ENCODE measurements at regions not wholly inside any gene's neighbourhood (a gene's known extent, or its start where the extent isn't known, plus 50 kb on each side); places are given as distances from the start of the nearest gene placed in this dataset.

DNA sequence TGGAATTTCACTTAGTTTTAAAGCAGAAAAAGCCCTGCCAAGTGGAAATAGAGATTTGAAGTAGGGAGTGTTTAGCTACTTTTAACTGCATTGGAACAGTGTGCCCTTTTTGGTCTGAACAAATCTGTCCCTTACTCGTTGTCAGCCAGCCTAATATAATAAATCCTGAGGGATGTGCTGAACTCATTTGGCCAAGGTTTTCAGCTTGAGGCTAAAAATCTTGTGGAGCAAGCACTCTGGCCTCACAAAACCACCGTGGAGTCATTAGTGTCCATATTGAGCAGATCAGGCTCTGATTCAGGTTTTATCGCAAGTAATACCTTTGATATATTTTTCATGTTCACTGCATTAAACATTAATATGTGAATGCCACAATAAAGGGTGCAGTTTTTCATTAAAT, 383.5 kb downstream of the FRK start:
- H3K27ac Mint-ChIP-seq: no peak overlapping the region
- no peaks in the 10 kb centered on the region for H3K36me3 Mint-ChIP-seq (ENCODE audit: low read depth)
- H3K27me3 Mint-ChIP-seq (ENCODE audit: low read depth): no peaks in the 10 kb centered on the region
- H3K9me3 Mint-ChIP-seq: no peaks in the 10 kb centered on the region
- no peak overlapping the region for H3K4me3 Mint-ChIP-seq
- DNase-seq (ENCODE audit: low spot score): no peak
- no peaks in the 10 kb centered on the region for H3K4me1 Mint-ChIP-seq (ENCODE audit: low read depth)

GRCh38 chr6:115675443-115675842, 385.2 kb downstream of the FRK start:
- DNase-seq (ENCODE audit: low spot score): no peak
- no peak overlapping the region for H3K27ac Mint-ChIP-seq
- H3K36me3 Mint-ChIP-seq (ENCODE audit: low read depth): no peaks in the 10 kb centered on the region
- no peaks in the 10 kb centered on the region for H3K9me3 Mint-ChIP-seq
- H3K4me1 Mint-ChIP-seq (ENCODE audit: low read depth): no peaks in the 10 kb centered on the region
- H3K4me3 Mint-ChIP-seq: no peak overlapping the region
- H3K27me3 Mint-ChIP-seq (ENCODE audit: low read depth): no peaks in the 10 kb centered on the region

DNA sequence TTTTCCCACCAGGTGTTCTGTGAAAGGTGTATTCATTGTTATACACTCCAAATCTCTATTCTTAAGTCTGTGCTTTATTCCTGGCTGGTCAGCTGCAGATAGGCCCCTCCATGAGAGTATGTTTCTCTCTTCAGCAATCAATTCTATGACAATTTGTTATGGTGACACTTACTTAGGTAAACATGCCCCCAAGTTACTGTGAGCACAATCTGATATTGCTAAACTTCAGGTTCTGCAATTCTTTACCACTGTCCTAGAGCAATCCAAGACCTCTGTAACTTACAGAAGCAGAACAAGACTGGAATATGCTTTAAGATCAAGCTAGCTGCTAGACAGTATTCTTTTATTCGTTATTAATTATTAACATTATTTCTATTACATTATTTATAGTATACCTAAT, 391.9 kb downstream of the FRK start:
- H3K27ac Mint-ChIP-seq: no peak overlapping the region
- DNase-seq (ENCODE audit: low spot score): no peak
- H3K4me1 Mint-ChIP-seq (ENCODE audit: low read depth): no peaks in the 10 kb centered on the region
- no peak overlapping the region for H3K4me3 Mint-ChIP-seq
- no peaks in the 10 kb centered on the region for H3K9me3 Mint-ChIP-seq
- no peaks in the 10 kb centered on the region for H3K27me3 Mint-ChIP-seq (ENCODE audit: low read depth)
- H3K36me3 Mint-ChIP-seq (ENCODE audit: low read depth): no peaks in the 10 kb centered on the region

DNA sequence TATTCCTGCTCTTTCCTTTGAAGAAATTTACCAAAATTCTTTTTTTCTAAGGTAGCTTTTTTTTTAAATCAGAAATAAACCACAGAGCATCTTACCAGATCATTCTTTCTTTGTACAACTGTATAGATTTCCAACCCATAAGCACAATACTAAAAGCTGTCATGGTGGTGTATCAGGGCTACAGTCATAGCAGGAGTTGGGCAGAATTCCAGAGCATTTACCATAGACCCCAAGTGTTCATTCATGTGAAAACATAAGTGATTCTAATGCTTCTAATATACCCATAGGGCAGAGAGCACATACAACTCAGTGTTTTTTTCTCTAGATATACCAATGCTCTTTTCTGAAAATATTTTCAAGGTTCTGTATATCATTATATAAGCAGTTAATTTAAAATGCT, 392.5 kb downstream of the FRK start:
- Mint-ChIP-seq H3K9me3 (no peaks in the 10 kb centered on the region), H3K4me1 (ENCODE audit: low read depth) (no peaks in the 10 kb centered on the region), H3K36me3 (ENCODE audit: low read depth) (no peaks in the 10 kb centered on the region), H3K4me3 (no peak overlapping the region), H3K27me3 (ENCODE audit: low read depth) (no peaks in the 10 kb centered on the region), H3K27ac (no peak overlapping the region)
- DNase-seq (ENCODE audit: low spot score): no peak

- H3K27me3 Mint-ChIP-seq (ENCODE audit: low read depth): no peaks in the 10 kb centered on the region
- no peak for DNase-seq (ENCODE audit: low spot score)
- no peak overlapping the region for H3K27ac Mint-ChIP-seq
- no peaks in the 10 kb centered on the region for H3K36me3 Mint-ChIP-seq (ENCODE audit: low read depth)
- H3K9me3 Mint-ChIP-seq: no peaks in the 10 kb centered on the region
- H3K4me1 Mint-ChIP-seq (ENCODE audit: low read depth): no peaks in the 10 kb centered on the region
- H3K4me3 Mint-ChIP-seq: no peak overlapping the region
These were observed 393.1 kb downstream of the FRK start for GRCh38 chr6:115667478-115668026.

GRCh38 chr6:115666997-115667396, 393.7 kb downstream of the FRK start:
- no peak for DNase-seq (ENCODE audit: low spot score)
- no peak overlapping the region for H3K27ac Mint-ChIP-seq
- H3K4me3 Mint-ChIP-seq: no peak overlapping the region
- no peaks in the 10 kb centered on the region for H3K36me3 Mint-ChIP-seq (ENCODE audit: low read depth)
- no peaks in the 10 kb centered on the region for H3K9me3 Mint-ChIP-seq
- no peaks in the 10 kb centered on the region for H3K4me1 Mint-ChIP-seq (ENCODE audit: low read depth)
- no peaks in the 10 kb centered on the region for H3K27me3 Mint-ChIP-seq (ENCODE audit: low read depth)

GRCh38 chr6:115665310-115665709, 395.4 kb downstream of the FRK start:
- H3K27ac Mint-ChIP-seq: no peak overlapping the region
- H3K27me3 Mint-ChIP-seq (ENCODE audit: low read depth): no peaks in the 10 kb centered on the region
- no peaks in the 10 kb centered on the region for H3K36me3 Mint-ChIP-seq (ENCODE audit: low read depth)
- no peak overlapping the region for H3K4me3 Mint-ChIP-seq
- H3K4me1 Mint-ChIP-seq (ENCODE audit: low read depth): no peaks in the 10 kb centered on the region
- H3K9me3 Mint-ChIP-seq: peaks cover 3% of the 10 kb centered on the region
- no peak for DNase-seq (ENCODE audit: low spot score)

DNA sequence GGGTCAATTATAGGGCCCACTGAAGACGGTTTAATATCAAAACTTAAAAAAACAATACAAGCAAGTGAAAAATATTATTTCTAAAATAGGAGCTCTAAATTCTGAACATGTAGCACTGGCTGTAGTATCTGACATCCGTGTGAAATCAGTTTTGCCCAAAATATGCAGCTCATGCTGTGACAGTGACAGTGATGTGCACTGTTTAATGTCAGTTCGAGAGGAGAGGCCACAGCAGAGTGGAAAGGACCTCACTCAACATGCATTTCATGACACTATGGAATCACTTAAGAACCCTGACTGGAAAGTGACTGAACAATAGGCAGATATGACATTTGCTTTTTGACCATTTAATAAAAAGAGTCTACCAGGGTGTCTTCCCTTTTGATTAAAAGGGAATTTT, 397.0 kb downstream of the FRK start:
- DNase-seq (ENCODE audit: low spot score): no peak
- Mint-ChIP-seq H3K9me3 (peaks cover 3% of the 10 kb centered on the region), H3K27me3 (ENCODE audit: low read depth) (no peaks in the 10 kb centered on the region), H3K27ac (no peak overlapping the region), H3K4me3 (no peak overlapping the region), H3K4me1 (ENCODE audit: low read depth) (no peaks in the 10 kb centered on the region), H3K36me3 (ENCODE audit: low read depth) (no peaks in the 10 kb centered on the region)

- Mint-ChIP-seq H3K36me3 (ENCODE audit: low read depth) (no peaks in the 10 kb centered on the region), H3K9me3 (peaks cover 7% of the 10 kb centered on the region), H3K4me1 (ENCODE audit: low read depth) (no peaks in the 10 kb centered on the region), H3K27ac (no peak overlapping the region), H3K4me3 (no peak overlapping the region), H3K27me3 (ENCODE audit: low read depth) (no peaks in the 10 kb centered on the region)
- DNase-seq (ENCODE audit: low spot score): no peak
These were observed 416.9 kb downstream of the FRK start for GRCh38 chr6:115643762-115644161.

GRCh38 chr6:115634887-115635286, 425.8 kb downstream of the FRK start:
- H3K4me3 Mint-ChIP-seq: no peak overlapping the region
- no peak for DNase-seq (ENCODE audit: low spot score)
- no peaks in the 10 kb centered on the region for H3K36me3 Mint-ChIP-seq (ENCODE audit: low read depth)
- H3K9me3 Mint-ChIP-seq: no peaks in the 10 kb centered on the region
- H3K27ac Mint-ChIP-seq: no peak overlapping the region
- no peaks in the 10 kb centered on the region for H3K27me3 Mint-ChIP-seq (ENCODE audit: low read depth)
- H3K4me1 Mint-ChIP-seq (ENCODE audit: low read depth): no peaks in the 10 kb centered on the region

GRCh38 chr6:115634131-115634530, 426.6 kb downstream of the FRK start:
- Mint-ChIP-seq H3K4me1 (ENCODE audit: low read depth) (no peaks in the 10 kb centered on the region), H3K27ac (no peak overlapping the region), H3K36me3 (ENCODE audit: low read depth) (no peaks in the 10 kb centered on the region), H3K27me3 (ENCODE audit: low read depth) (no peaks in the 10 kb centered on the region), H3K4me3 (no peak overlapping the region), H3K9me3 (no peaks in the 10 kb centered on the region)
- no peak for DNase-seq (ENCODE audit: low spot score)

DNA sequence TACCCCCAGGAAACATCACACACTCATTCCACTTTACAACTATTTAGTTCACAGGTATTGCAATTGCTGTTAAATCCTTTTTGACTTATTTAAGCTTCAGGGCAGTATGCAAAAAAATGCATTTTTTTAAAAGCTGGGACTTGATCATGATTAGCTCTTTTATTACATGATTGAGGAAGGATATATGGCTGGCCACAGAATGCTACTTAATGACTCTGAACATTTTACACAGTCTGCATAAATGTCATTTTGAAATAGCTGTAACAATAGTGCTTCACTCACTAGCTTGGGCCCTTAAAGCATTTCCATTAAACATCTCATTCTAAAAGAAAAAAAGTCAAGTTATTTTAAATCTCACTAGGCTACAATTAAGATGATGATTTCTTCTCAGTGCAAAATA, 429.7 kb downstream of the FRK start:
- Mint-ChIP-seq H3K27ac (no peak overlapping the region), H3K4me3 (no peak overlapping the region), H3K9me3 (no peaks in the 10 kb centered on the region), H3K27me3 (ENCODE audit: low read depth) (no peaks in the 10 kb centered on the region), H3K36me3 (ENCODE audit: low read depth) (no peaks in the 10 kb centered on the region), H3K4me1 (ENCODE audit: low read depth) (no peaks in the 10 kb centered on the region)
- DNase-seq (ENCODE audit: low spot score): no peak

GRCh38 chr6:115630424-115631024, 430.2 kb downstream of the FRK start:
- Mint-ChIP-seq H3K4me3 (no peak overlapping the region), H3K9me3 (no peaks in the 10 kb centered on the region), H3K27me3 (ENCODE audit: low read depth) (no peaks in the 10 kb centered on the region), H3K36me3 (ENCODE audit: low read depth) (no peaks in the 10 kb centered on the region), H3K27ac (no peak overlapping the region), H3K4me1 (ENCODE audit: low read depth) (no peaks in the 10 kb centered on the region)
- no peak for DNase-seq (ENCODE audit: low spot score)

DNA sequence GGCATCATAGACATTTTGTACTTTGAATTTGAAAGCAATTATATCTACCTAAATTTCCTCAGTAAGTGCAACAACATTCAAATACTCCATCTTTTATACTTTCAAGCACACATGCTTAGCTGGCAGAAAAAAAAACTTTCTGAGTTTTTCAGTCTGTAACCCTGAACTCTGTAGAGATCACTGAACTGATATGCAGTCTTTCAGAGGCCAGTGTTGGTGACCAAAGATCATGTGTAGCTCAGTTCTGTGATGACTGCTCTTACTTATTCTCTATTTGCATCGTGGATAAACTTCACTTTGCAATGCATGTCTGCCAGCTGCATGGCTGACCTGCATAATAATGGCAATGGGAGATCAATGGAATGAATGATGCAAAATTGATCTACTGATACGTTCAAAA, 431.3 kb downstream of the FRK start:
- no peak overlapping the region for H3K4me3 Mint-ChIP-seq
- no peaks in the 10 kb centered on the region for H3K36me3 Mint-ChIP-seq (ENCODE audit: low read depth)
- H3K27me3 Mint-ChIP-seq (ENCODE audit: low read depth): no peaks in the 10 kb centered on the region

DNA sequence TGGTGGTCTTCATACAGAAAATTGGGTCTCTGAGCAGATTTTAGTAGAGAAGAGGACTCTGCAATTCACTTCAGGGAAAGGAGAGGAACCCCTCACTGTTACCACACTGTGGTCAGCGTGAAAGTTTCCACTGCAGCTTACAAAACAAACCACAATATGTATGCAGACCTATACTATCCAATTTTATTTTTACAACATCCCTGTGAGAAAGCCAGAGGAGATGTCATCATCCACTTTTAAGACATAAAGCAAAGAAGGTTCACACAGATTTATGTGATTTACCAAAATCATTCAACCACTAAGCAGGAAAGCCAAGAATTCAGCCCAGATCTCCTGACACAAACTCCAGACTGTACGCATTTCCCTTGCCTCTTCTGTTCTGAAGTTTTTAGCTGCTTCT, 442.4 kb downstream of the FRK start:
- Mint-ChIP-seq H3K4me1 (ENCODE audit: low read depth) (no peaks in the 10 kb centered on the region), H3K27ac (no peak overlapping the region), H3K9me3 (peaks cover 6% of the 10 kb centered on the region), H3K27me3 (ENCODE audit: low read depth) (no peaks in the 10 kb centered on the region), H3K4me3 (no peak overlapping the region), H3K36me3 (ENCODE audit: low read depth) (no peaks in the 10 kb centered on the region)
- DNase-seq (ENCODE audit: low spot score): no peak

More for the DNA sequence above, 431.3 kb downstream of the FRK start:
- no peak for DNase-seq (ENCODE audit: low spot score)
- H3K4me1 Mint-ChIP-seq (ENCODE audit: low read depth): no peaks in the 10 kb centered on the region
- H3K9me3 Mint-ChIP-seq: no peaks in the 10 kb centered on the region
- H3K27ac Mint-ChIP-seq: no peak overlapping the region

All from T-helper 2 cell treated with Interferon-gamma antibody and Interleukin-4, amounts not matched to agents 5 μg/mL and 100 μg/mL, for 36 hours (primary cell).